SK-N-DZ (cell line): ENCODE measurements at regions not wholly inside any gene's neighbourhood (a gene's known extent, or its start where the extent isn't known, plus 50 kb on each side); places are given as distances from the start of the nearest gene placed in this dataset.

Source experiments
- DNase-seq: peaks from one replicate; pipeline ENCODE4 v3.0.0-alpha.2; 2015; ENCODE audit warnings: low spot score

DNA sequence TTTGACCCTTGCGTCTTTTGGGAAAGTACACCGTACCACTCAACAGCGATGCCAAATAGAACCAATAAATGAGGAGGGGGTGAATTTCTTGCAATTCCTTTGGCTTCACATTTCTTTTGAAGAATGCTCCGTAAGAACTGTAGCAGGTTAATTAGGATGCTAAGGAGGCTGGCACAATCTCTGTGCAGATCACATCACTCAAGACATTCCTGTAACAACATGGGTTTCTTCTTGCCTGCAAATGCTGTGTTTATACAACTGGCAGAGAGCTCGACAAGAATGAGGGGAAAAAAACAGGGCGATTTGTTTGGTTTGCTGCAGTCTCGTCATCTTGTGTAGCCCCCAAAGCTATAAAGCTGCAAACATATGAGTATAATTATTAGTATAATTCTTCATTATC is 424.8 kb upstream of the DCC start:
- no peak for DNase-seq

DNA sequence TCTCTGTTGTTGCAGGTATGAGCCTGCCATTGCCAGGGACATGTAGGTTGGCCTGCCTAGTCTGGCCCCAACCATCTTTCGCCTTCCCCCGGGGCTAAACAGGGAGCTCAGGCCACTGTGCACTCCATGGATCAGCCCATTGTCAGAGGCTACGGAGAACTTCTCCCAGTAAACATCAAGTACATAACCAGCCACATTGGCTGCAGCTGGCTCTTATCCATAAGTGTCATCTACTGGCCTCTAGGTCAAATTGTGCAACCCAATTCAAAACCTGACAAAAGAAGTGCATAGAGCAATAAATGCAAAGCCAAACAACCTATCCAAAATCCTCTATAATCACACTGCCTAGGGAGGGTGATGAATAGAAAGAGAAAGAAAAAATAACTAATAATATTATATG is 418.1 kb upstream of the DCC start:
- no peak for DNase-seq

DNA sequence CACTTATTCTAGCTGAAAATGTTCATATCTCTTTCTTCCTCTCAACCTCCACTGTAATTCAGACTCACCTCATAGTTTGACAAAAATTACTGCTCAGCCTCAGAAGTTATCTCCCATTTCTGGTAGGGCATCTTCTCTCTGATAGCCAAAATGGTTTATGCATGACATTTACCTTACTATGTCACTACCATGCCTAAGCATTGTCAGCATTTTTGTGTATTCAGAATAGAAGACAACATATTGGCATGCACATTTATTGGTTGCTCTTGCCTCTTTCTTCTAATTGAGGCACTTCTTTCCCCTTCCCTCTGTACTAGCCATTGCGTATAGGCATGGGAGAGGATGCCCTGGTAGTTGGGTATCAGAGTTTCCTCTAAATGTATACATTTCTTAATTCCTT is 406.1 kb upstream of the DCC start:
- no peak for DNase-seq

DNA sequence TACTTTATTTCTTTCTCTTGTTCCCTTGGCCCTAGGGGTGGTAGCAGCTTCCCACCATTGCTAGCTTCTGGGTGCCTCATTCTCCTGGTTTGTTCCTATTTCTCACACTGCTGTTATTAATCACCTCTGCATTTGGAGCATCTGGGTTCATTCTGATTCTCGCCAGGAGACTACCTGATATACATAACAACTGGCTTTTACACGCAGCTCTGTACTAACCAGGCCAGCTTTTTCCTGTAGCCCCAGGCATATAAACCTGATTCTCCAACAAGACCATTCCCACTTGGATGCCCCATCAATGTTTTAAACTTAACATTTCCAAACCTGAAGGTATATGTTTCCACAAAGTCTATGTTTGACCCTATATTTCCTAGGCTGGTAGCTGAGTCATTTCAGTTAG is 403.9 kb upstream of the DCC start:
- DNase-seq = no peak

DNA sequence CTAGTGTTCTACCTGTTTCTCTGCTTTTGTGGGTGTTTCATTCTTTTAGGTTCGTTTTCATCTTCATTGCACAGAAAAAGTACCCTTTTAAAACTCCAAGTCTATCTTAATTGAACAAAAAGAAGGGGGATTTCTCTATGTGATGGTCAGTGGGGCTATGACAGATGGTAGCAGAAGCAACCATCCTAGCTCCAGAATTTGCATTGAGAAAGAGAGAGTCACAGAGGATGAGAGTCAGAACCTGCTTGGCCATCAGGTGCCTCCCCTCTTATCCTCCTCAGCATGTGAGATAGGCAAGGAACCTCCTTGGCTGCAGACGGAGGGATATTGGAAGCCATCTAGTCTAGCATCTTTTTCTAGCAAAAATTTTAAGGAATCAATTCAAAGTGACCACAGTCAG is 398.0 kb upstream of the DCC start:
- DNase-seq = no peak

DNA sequence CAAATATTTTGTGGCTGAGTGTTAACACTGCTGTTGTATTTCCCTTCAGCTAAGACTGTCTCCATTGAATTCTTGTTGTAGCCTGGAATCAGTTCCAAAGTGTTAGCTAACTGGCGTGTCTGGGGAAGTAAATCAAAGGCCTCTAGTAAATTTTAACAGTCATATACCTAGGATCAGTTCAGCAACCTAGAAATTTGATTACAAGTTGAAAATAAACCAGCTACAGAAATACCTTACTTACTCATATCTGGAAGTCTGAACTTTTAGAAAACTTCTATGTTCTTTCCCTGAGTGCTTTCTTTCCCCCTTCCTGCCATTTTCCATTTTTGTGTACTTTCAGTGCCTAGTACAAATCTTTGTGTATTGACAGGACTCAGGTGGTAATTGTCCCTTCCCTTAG is 396.7 kb upstream of the DCC start:
- DNase-seq = no peak

DNA sequence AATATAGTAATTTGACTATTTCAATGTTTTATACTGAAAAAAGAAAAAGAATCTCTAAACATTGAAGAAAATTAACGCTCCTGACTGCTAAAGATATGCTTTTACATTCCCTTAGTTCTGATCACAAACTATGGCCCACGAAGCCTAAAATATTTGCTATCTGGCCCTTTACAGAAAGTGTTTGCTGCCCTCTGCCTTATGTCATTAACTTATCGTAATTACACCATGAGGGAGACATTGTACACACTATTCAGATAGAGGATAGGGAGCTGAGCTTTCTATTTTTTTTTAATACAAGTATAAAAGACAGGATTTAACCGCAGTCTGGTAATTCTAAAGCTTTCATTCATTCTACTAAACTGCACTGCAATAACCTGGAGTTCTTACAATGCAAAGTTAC is 393.1 kb upstream of the DCC start:
- no peak for DNase-seq

DNA sequence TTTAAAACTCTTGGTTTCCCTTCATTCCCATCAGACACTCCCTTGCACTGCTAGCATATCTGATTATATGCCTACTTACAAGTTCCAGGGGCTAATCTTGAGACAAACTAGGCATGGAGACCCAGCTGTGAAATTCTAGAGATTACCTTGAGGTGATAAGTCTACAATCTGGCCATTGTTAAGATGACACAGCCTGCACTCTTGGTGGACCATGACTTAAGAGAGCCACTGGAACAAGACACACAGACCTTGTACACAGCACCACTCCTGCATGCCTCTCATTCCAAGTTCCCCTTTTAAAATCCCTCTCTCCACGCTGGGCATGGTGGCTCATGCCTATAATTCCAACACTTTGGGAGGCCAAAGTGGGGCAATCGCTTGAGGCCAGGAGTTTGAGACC is 387.2 kb upstream of the DCC start:
- no peak for DNase-seq

DNA sequence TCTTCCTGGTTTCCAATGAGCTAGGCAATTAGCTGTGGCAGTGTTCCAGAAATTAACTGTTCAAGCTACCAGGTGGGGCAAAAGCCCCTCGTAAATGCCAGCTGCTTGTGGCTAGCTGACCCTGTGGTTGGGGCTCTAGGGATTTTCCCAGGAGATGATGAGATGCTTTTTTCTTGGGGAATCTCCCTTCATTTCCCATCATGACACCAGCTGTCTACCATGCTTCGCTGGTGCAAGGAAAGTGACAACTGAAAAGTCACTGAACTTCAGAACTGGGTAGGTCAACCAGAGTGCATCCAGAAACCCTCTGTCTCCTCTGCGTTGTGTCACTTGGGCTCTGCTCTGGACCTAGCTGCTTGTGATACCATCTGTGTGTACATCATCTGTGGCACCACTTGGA is 386.5 kb upstream of the DCC start:
- no peak for DNase-seq

DNA sequence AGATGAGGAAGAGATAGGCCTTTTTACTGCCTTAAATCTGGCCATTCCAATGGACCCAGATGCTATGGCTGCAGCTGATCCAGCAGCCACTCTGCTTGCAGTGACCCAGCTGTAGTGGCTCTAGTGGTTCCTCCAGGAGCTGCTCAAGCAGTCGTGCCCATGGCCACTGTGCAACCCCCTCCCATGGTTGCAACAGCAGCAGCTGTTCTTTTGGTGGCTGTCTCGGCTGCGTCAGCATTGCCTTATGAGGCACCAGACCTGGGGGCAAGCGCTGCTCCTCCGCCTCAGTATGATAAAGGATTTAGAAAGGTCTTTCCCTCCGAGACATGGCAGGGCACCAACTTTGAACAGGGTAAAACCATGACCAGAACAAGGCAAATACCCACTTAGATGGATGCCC is 384.9 kb upstream of the DCC start:
- DNase-seq = no peak

DNA sequence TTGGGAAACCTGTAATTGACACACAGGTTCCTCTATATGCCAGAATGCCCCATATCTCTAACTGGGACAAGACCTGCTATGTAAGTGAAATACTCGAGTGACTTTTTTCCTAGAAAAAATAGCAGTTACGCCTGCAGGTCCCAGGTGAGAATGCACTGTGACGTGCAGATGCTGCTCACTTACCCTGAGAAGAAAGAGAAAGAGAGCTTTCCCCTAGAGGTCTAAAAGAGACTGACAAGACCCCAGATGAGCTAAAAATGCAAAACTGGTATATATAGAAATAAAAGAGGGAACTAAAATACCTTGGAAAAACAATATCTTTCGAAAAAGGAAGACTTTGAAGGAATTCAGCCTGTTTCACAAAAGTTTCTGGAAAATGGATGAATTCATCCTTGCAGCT is 383.0 kb upstream of the DCC start:
- DNase-seq = no peak

DNA sequence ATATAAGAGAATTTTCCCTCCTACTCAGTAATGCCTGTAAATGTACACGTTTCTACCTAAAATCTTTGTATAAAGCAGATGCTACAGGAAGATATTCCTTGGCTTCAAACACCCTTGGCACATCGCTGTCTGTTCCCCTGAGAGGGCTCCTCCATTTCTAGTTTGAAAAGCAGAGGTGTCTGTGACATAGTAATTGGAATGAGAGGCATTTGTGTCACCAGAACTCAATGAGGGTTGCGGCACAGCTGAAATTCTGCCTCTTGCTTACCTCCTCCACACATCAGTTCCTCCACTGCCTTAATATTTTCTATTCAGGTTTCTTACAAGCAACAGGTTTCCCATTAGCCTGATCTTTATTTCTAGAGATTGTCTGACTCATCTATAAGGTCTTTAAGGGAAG is 359.9 kb upstream of the DCC start:
- DNase-seq = no peak

DNA sequence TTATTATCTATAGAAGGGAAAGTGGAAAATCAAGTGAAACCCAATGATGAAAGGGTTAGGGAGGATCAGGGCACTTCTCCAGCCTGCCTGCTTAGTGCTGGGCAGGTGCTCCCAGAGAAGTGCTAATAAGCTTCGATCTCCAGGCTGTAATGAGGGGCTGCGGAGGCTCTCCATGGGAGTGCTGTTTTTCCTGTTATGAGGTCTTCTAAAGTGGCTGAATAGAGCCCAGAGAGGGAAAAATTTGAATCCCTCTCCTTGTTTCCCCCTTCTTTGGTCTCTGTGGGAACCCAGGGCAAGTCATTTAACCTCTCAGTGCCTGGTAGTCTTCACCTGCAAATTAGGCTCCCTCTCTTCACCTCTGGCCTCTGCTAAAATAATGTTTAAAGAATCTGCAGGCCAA is 351.7 kb upstream of the DCC start:
- DNase-seq = no peak

DNA sequence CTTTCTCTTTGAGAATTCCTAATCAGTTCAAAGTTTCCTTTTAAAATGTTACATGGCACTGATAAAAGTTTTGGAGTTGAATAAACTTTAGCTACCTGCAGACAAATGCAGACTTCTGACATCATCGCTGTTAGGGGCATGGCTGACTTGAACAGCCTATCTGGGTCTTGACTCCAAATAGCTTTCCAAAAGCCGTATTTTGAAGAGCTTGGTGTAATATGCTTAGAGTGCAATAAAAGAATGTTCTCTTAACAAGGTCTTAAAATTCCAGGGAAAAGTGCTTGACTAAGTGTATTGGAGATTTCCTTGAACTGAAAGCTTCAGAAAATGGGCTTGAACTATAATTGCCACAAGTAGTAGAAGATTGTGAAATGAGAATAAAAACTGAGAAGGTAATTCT is 342.9 kb upstream of the DCC start:
- no peak for DNase-seq

DNA sequence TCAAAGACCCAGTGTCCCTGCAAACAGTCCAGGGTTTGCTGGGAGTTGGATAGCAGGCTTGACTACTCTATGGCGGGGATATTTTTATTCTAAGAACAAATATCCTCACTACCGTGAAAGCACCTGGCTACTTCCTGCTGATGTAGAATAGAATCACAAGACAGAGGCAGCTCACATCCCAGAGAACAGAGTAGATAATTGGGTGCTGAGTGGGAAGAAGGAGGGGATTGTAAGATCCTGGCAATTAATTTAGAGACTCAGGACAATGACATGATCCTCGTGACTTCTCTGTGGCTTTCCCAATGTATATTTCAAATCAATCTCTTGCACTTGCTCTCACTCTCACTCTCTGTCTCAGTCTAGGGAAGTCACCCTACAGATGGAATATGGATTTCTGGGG is 341.9 kb upstream of the DCC start:
- no peak for DNase-seq

DNA sequence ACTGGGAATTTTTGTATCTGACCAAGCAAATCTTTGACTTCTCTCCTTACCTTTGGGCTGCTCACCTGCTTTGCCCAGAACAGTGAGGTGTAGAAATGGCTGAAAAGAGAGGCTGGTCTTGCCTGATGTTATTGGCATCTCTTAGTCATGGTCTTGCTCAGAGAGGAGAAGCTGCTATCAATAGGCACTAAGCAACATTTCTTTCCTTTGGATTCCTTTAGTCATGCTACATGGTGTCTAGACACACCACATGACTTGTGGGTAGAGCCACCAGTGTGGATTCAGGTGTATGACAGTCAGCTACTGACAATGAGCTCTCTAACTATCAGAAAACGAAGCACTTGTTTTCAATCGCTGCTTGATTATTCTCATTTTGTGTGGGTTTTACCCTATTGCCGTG is 341.3 kb upstream of the DCC start:
- no peak for DNase-seq

DNA sequence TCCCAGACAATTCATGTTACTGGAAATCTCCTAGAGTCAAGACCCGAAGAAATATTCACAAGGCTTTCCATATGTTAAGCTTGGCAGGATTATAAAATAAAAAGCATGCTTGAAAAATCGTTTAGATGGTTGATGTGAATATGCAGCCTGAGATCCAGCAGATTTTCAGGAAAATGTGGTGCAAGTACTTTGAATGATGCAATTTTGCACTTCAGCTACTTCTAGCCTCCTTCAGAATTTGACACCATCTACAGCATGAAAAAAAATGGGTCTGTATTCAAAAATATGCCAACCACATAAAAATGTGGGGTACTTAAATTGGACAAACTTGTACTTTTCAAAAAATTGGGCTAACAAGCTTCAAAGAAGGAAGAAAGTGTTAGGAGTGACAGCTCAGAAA is 340.6 kb upstream of the DCC start:
- DNase-seq = no peak

DNA sequence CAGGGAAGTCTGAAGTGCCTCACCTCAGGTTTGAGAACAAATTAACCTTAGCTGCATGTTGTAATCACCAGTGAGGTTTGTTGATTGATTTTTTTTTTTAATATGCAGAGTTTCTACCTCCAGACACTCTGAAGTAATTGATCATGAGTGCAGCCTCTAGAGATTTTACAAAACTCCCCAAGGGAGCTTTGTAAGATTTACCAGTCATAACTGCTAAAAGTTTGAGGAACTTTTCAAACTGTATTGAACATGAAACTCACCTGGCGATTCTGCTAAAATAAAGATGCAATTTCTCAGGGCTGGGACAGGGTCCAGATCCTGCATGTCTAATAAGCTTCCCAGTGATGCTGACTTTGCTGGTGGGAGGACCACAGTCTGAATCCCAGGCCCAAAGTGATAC is 339.6 kb upstream of the DCC start:
- DNase-seq = no peak

DNA sequence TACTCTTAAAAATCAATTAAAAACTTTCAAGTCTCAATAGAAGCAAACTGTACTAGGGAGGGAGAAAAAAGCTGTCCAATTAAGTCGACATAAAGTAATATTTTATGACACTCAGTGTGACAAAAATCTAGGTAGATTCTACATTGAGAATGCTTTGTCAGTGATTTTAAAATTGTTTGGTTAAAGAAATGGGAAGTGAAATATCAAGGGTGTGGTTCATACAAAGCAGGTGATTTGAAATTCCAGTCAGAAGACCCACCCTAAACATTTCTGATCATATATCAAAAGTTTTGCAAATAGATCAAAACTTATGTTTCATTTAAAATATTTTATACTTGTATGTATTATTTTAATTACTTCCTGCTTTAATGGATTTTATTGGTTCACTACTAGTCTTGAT is 338.9 kb upstream of the DCC start:
- DNase-seq = no peak

DNA sequence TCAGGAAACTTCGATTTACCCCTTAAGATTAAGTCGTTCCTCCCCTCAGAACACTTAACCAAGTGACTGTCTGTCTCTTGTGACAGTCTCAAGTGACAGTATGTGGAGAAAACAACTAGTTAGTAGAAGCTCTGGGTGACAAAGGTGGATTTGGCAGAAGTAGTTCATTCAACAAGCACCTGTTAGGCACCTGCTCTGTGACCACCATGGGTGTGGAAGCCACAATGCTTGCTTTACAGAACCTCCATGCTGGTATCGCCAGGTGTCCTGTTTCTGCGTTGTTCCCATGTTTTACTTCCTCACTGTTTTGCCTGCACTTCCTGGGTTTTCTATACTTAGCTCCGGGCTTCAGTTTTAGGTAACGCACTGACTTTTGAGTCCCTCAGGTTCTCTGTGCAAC is 337.4 kb upstream of the DCC start:
- DNase-seq = no peak

DNA sequence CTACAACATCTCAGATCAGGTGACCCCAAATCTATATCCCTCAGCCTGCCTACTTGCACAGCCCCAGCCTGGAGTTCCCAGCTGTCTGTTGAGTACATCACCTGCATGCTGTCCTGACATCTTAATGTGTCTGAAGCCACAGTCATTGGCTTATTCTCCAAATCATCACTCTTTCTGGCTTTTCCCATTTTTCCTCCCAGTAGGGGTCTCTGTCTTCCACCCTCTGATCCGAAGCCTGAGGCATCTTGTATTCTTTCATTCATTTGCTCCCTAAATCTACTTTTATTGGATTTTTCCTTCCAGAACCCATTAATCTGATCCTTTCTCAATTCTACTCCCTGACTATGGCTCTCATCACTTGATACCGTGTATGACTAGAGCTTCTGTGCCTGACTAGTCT is 332.9 kb upstream of the DCC start:
- DNase-seq = no peak

DNA sequence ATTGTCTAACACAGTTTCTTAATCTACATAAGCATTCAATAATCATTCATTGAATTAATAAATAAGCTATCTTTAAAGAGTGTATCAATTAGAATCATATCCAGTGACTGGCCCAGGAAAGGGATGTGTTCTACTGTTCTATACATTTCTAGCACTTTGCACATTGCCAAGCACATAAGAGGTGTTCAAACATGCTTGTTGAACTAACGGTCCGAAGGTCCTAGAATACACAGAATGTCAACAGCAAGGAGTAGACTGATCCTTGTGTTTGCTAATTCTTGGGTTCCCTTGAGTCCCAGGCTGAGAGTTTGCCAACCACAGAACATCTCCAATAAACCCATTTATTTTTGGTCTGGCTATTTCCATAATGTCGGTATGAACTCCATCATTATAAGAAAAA is 331.7 kb upstream of the DCC start:
- DNase-seq = no peak

DNA sequence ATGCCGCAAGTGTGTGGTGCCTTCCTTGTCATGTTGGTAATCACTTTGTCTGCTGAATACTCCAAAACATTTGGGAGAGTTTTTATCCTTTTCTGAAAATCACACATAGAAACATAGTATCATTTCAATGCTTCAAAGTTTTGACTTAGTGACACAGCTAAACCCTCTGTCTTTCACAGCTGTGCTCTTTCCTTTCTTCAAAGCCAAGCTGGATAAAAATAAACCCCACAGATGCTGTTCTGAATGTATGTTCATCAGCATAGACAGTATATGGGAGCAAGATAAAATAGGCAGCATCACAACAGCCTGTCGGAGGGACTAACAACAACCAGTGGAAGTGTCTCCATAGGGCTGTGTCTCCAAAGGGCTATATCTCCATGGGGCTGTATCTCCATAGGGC is 331.3 kb upstream of the DCC start:
- DNase-seq = no peak

DNA sequence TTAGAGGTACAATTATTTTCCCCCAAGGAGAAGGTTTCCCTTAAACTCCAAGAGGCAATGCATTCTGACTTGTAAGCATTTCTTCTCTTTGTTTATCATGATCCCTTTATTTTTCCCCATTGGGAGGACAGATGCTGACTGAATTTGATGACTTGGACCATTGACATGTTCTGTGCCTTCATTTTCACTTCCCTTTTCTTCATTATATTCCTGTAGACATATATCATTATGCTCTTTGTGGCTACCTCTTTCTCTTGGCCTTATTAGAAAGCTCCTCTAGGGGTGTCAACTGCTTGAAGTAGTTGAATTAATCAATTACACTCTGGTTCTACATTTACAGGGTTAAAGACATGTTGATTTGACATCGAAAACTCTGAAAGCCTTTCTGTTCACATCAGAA is 330.0 kb upstream of the DCC start:
- no peak for DNase-seq
